ENCODE measurements at regions not wholly inside any gene's neighbourhood (a gene's known extent, or its start where the extent isn't known, plus 50 kb on each side); places are given as distances from the start of the nearest gene placed in this dataset.

GRCh38 chr11:19558189-19558986, 154.2 kb upstream of the NAV2 start:
- DNase-seq, result no peak

GRCh38 chr11:19557720-19558140, 154.9 kb upstream of the NAV2 start:
- peak; percentile 81 to 83 for DNase-seq

GRCh38 chr11:19557185-19557584, 155.5 kb upstream of the NAV2 start:
- no peak for DNase-seq

- no peak for DNase-seq
These were observed 157.4 kb upstream of the NAV2 start for GRCh38 chr11:19555266-19555665.

GRCh38 chr11:19553683-19554333, 158.8 kb upstream of the NAV2 start:
- peak; percentile 85 to 87 for DNase-seq

GRCh38 chr11:19552656-19553260, 159.9 kb upstream of the NAV2 start:
- no peak for DNase-seq

- DNase-seq, result no peak
These were observed 160.5 kb upstream of the NAV2 start for GRCh38 chr11:19552161-19552560.

GRCh38 chr11:19551457-19551856, 161.2 kb upstream of the NAV2 start:
- DNase-seq, result no peak

- DNase-seq, result no peak
These were observed 165.6 kb upstream of the NAV2 start for GRCh38 chr11:19547044-19547443.

- DNase-seq, result no peak
These were observed 166.3 kb upstream of the NAV2 start for GRCh38 chr11:19546325-19546724.

- DNase-seq, result no peak
These were observed 171.1 kb upstream of the NAV2 start for GRCh38 chr11:19541521-19542049.

GRCh38 chr11:19539861-19540260, 172.8 kb upstream of the NAV2 start:
- DNase-seq, result no peak

GRCh38 chr11:19537803-19538453, 174.7 kb upstream of the NAV2 start:
- DNase-seq, result no peak

- no peak for DNase-seq
These were observed 176.5 kb upstream of the NAV2 start for GRCh38 chr11:19536131-19536530.

- no peak for DNase-seq
These were observed 182.1 kb upstream of the NAV2 start for GRCh38 chr11:19530505-19530904.

GRCh38 chr11:19526119-19526518, 186.5 kb upstream of the NAV2 start:
- DNase-seq, result no peak

GRCh38 chr11:19525714-19526113, 186.9 kb upstream of the NAV2 start:
- DNase-seq, result no peak

- DNase-seq, result no peak
These were observed 187.4 kb upstream of the NAV2 start for GRCh38 chr11:19525276-19525675.

- DNase-seq, result no peak
These were observed 188.4 kb upstream of the NAV2 start for GRCh38 chr11:19524171-19524671.

GRCh38 chr11:19520681-19521080, 192.0 kb upstream of the NAV2 start:
- DNase-seq, result no peak

GRCh38 chr11:19519912-19520641, 192.6 kb upstream of the NAV2 start:
- no peak for DNase-seq

GRCh38 chr11:19519353-19519752, 193.3 kb upstream of the NAV2 start:
- DNase-seq, result no peak

All from activated CD4-positive, alpha-beta T cell treated with anti-CD3 and anti-CD28 coated beads, Interleukin-2, amount 50 U/mL, for 48 hours (primary cell).